T-cell (primary cell): ENCODE measurements at regions not wholly inside any gene's neighbourhood (a gene's known extent, or its start where the extent isn't known, plus 50 kb on each side); places are given as distances from the start of the nearest gene placed in this dataset.

Experiments
- ATAC-seq, 4 experiments: fragments of 200-7000 bp in 3 of 4; fragments of 150-1000 bp in 1 of 4; cut with Tn5 transposase; replicated peaks in 1 of 4; 1 replicate in 3 of 4; 2 replicates in 1 of 4; pipeline ENCODE4 v1.10.0; 2021; ENCODE audit warnings: moderate library complexity in 3 of 4, mild to moderate bottlenecking in 2 of 4, moderate number of reproducible peaks in 1 of 4
- CTCF ChIA-PET, 2 donors: fragments of 300-600 bp; sonication (Branson Sonifier 250); formaldehyde crosslinking; loops; one replicate each; lab custom pipeline; 2022; ENCODE audit warnings: antibody characterized with exemption in 2 of 2; lab: Charles Lee
- POLR2A ChIA-PET, 2 donors: fragments of 300-600 bp; sonication (Branson Sonifier 250); formaldehyde crosslinking; loops; one replicate each; lab custom pipeline; 2022; ENCODE audit warnings: antibody characterized with exemption in 2 of 2; lab: Charles Lee
- DNase-seq, 35 experiments: peaks; one replicate each; pipeline versions ENCODE4 v3.0.0 to v3.0.0-alpha.2; 2013 to 2023
- H3K27ac ChIP-seq: one replicate; pipeline ENCODE4 v1.5.1; 2013; ENCODE audit warnings: low read length
- H3K27me3 ChIP-seq, 2 experiments: replicated peaks in 1 of 2; 1 replicate in 1 of 2; 2 replicates in 1 of 2; pipeline versions ENCODE4 v1.6.1 to v1.7.0; 2013; ENCODE audit warnings: low read length in 1 of 2, mixed read lengths in 1 of 2; ENCODE audit not compliant: control insufficient read depth in 2 of 2, insufficient read depth in 2 of 2; ENCODE audit errors: extremely low read depth in 1 of 2
- H3K36me3 ChIP-seq, 2 donors: 1 replicate in 1 of 2; 2 replicates in 1 of 2; pipeline versions ENCODE4 v1.6.1 to v1.7.0; 2013; ENCODE audit warnings: low read length in 1 of 2; ENCODE audit not compliant: control insufficient read depth in 2 of 2, insufficient read depth in 1 of 2; ENCODE audit errors: extremely low read depth in 1 of 2
- H3K4me1 ChIP-seq, 2 experiments: 1 replicate in 1 of 2; 2 replicates in 1 of 2; pipeline versions ENCODE4 v1.6.1 to v1.7.0; 2013; ENCODE audit warnings: low read length in 2 of 2, mixed read lengths in 1 of 2; ENCODE audit not compliant: insufficient read depth in 2 of 2, control insufficient read depth in 1 of 2; ENCODE audit errors: extremely low read depth in 1 of 2
- H3K4me3 ChIP-seq, 2 donors: 1 replicate in 1 of 2; 2 replicates in 1 of 2; pipeline versions ENCODE4 v1.5.1 to v1.7.0; 2013; ENCODE audit warnings: mild to moderate bottlenecking in 2 of 2, low read length in 1 of 2, moderate library complexity in 1 of 2; ENCODE audit not compliant: control insufficient read depth in 1 of 2; ENCODE audit errors: extremely low read depth in 1 of 2
- H3K9me3 ChIP-seq: 2 replicates; pipeline ENCODE4 v1.7.0; 2013
- H3K27ac Mint-ChIP-seq, 2 donors: one replicate each; pipeline ENCODE4 v1.8.0; 2020 to 2021; ENCODE audit warnings: mild to moderate bottlenecking in 2 of 2, mixed read lengths in 2 of 2
- H3K27me3 Mint-ChIP-seq, 2 donors: one replicate each; pipeline ENCODE4 v1.8.0; 2021 to 2022; ENCODE audit warnings: mixed read lengths in 2 of 2
- H3K36me3 Mint-ChIP-seq: one replicate; pipeline ENCODE4 v1.8.0; 2021; ENCODE audit warnings: mixed read lengths
- H3K4me1 Mint-ChIP-seq, 3 donors: one replicate each; pipeline ENCODE4 v1.8.0; 2020 to 2022; ENCODE audit warnings: mixed read lengths in 3 of 3, mild to moderate bottlenecking in 1 of 3
- H3K4me3 Mint-ChIP-seq, 3 donors: one replicate each; pipeline ENCODE4 v1.8.0; 2020 to 2022; ENCODE audit warnings: mild to moderate bottlenecking in 3 of 3, mixed read lengths in 3 of 3, moderate library complexity in 3 of 3
- H3K9me3 Mint-ChIP-seq, 3 donors: one replicate each; pipeline ENCODE4 v1.8.0; 2020 to 2022; ENCODE audit warnings: mixed read lengths in 3 of 3
- WGBS: methylation state at CpG from one replicate; pipeline ENCODE4 v1.1.5; 2013; ENCODE audit warnings: missing lambda C conversion rate; ENCODE audit not compliant: insufficient coverage; 5-methylcytosine and 5-hydroxymethylcytosine counted together

- Histone ChIP-seq H3K9me3 (no peaks in the 10 kb centered on the region), H3K36me3 (no peaks in the 10 kb centered on the region), H3K4me1 (no peaks in the 10 kb centered on the region), H3K27me3 (no peaks in the 10 kb centered on the region), H3K27ac (no peak overlapping the region), H3K4me3 (no peak overlapping the region)
- no peaks in the 10 kb centered on the region for H3K36me3 Mint-ChIP-seq
- H3K4me3 Mint-ChIP-seq: no peak overlapping the region
- POLR2A ChIA-PET: no interaction called here
- no peaks in the 10 kb centered on the region for H3K4me1 Mint-ChIP-seq
- no peaks in the 10 kb centered on the region for H3K27me3 Mint-ChIP-seq
- H3K27ac Mint-ChIP-seq: no peak overlapping the region
- ATAC-seq (no peak), DNase-seq (no peak)
- H3K9me3 Mint-ChIP-seq: peaks cover 0 to 4% (median 3%) of the 10 kb centered on the region in 3 donors
- CTCF ChIA-PET: no interaction called here
- 58% methylated on average over 1 of the region's 2 CpGs for WGBS
Observed at GRCh38 chr5:155460501-155460931, 447.0 kb downstream of the KIF4B start.

- Histone ChIP-seq H3K36me3 (no peaks in the 10 kb centered on the region), H3K4me1 (no peaks in the 10 kb centered on the region), H3K27me3 (no peaks in the 10 kb centered on the region), H3K27ac (no peak overlapping the region), H3K9me3 (no peaks in the 10 kb centered on the region), H3K4me3 (no peak overlapping the region)
- Mint-ChIP-seq H3K36me3 (no peaks in the 10 kb centered on the region), H3K27ac (no peak overlapping the region), H3K4me1 (no peaks in the 10 kb centered on the region), H3K9me3 (peaks cover 0 to 4% (median 3%) of the 10 kb centered on the region in 3 donors), H3K27me3 (no peaks in the 10 kb centered on the region), H3K4me3 (no peak overlapping the region)
- DNase-seq: no peak
- no CpG with 5 or more reads among the region's 4 CpGs for WGBS
- ATAC-seq: no peak
- POLR2A ChIA-PET: no interaction called here
- CTCF ChIA-PET: no interaction called here
Observed at GRCh38 chr5:155461304-155461703, 447.7 kb downstream of the KIF4B start.

- no peaks in the 10 kb centered on the region for H3K4me1 ChIP-seq
- ATAC-seq: no peak
- no peaks in the 10 kb centered on the region for H3K4me1 Mint-ChIP-seq
- no peaks in the 10 kb centered on the region for H3K36me3 Mint-ChIP-seq
- H3K27me3 ChIP-seq: no peaks in the 10 kb centered on the region
- no peaks in the 10 kb centered on the region for H3K9me3 ChIP-seq
- H3K27ac ChIP-seq: no peak overlapping the region
- H3K4me3 Mint-ChIP-seq: no peak overlapping the region
- DNase-seq: no peak
- 27% methylated on average over 3 of the region's 5 CpGs for WGBS
- no peak overlapping the region for H3K27ac Mint-ChIP-seq
- no peaks in the 10 kb centered on the region for H3K36me3 ChIP-seq
- ChIA-PET CTCF (no interaction called here), POLR2A (no interaction called here)
- H3K27me3 Mint-ChIP-seq: peaks cover 0 to 6% of the 10 kb centered on the region in 2 donors
- H3K4me3 ChIP-seq: no peak overlapping the region
- H3K9me3 Mint-ChIP-seq: peaks cover 3 to 4% (median 4%) of the 10 kb centered on the region in 3 donors
Observed at GRCh38 chr5:155466851-155467250, 453.3 kb downstream of the KIF4B start.

- H3K36me3 Mint-ChIP-seq: no peaks in the 10 kb centered on the region
- Histone ChIP-seq H3K4me3 (no peak overlapping the region), H3K36me3 (no peaks in the 10 kb centered on the region), H3K9me3 (no peaks in the 10 kb centered on the region), H3K4me1 (no peaks in the 10 kb centered on the region), H3K27ac (no peak overlapping the region), H3K27me3 (no peaks in the 10 kb centered on the region)
- peaks cover 0 to 7% (median 0%) of the 10 kb centered on the region in 3 donors for H3K9me3 Mint-ChIP-seq
- ATAC-seq (no peak), DNase-seq (no peak)
- H3K27me3 Mint-ChIP-seq: peaks cover 0 to 6% of the 10 kb centered on the region in 2 donors
- POLR2A ChIA-PET: no interaction called here
- no peak overlapping the region for H3K4me3 Mint-ChIP-seq
- no peak overlapping the region for H3K27ac Mint-ChIP-seq
- no CpG with 5 or more reads among the region's 3 CpGs for WGBS
- CTCF ChIA-PET: no interaction called here
- H3K4me1 Mint-ChIP-seq: no peaks in the 10 kb centered on the region
Observed at GRCh38 chr5:155471027-155471426, 457.5 kb downstream of the KIF4B start.

- Mint-ChIP-seq H3K36me3 (no peaks in the 10 kb centered on the region), H3K9me3 (peaks cover 0 to 5% (median 0%) of the 10 kb centered on the region in 3 donors), H3K4me3 (no peak overlapping the region), H3K27ac (no peak overlapping the region), H3K27me3 (no peaks in the 10 kb centered on the region), H3K4me1 (no peaks in the 10 kb centered on the region)
- no peaks in the 10 kb centered on the region for H3K36me3 ChIP-seq
- no peaks in the 10 kb centered on the region for H3K27me3 ChIP-seq
- no peaks in the 10 kb centered on the region for H3K4me1 ChIP-seq
- H3K9me3 ChIP-seq: no peaks in the 10 kb centered on the region
- ChIA-PET CTCF (no interaction called here), POLR2A (no interaction called here)
- WGBS: no CpG with 5 or more reads among the region's 2 CpGs
- ATAC-seq (no peak), DNase-seq (no peak)
- no peak overlapping the region for H3K27ac ChIP-seq
- no peak overlapping the region for H3K4me3 ChIP-seq
Observed at GRCh38 chr5:155472780-155473179, 459.2 kb downstream of the KIF4B start.

- DNase-seq: no peak
- H3K27ac Mint-ChIP-seq: no peak overlapping the region
- H3K4me1 ChIP-seq: no peaks in the 10 kb centered on the region
- POLR2A ChIA-PET: no interaction called here
- no peak overlapping the region for H3K4me3 Mint-ChIP-seq
- H3K27me3 Mint-ChIP-seq: no peaks in the 10 kb centered on the region
- no peaks in the 10 kb centered on the region for H3K36me3 Mint-ChIP-seq
- CTCF ChIA-PET: no interaction called here
- no peak overlapping the region for H3K27ac ChIP-seq
- H3K4me3 ChIP-seq: no peak overlapping the region
- no peaks in the 10 kb centered on the region for H3K27me3 ChIP-seq
- WGBS: no CpG with 5 or more reads among the region's 2 CpGs
- H3K36me3 ChIP-seq: no peaks in the 10 kb centered on the region
- no peaks in the 10 kb centered on the region for H3K4me1 Mint-ChIP-seq
- H3K9me3 ChIP-seq: no peaks in the 10 kb centered on the region
- H3K9me3 Mint-ChIP-seq: peaks cover 0 to 10% (median 0%) of the 10 kb centered on the region in 3 donors
- no peak for ATAC-seq
Observed at GRCh38 chr5:155475318-155475717, 461.8 kb downstream of the KIF4B start.

- Mint-ChIP-seq H3K9me3 (peaks cover 0 to 9% (median 0%) of the 10 kb centered on the region in 3 donors), H3K36me3 (no peaks in the 10 kb centered on the region), H3K4me3 (no peak overlapping the region), H3K27ac (no peak overlapping the region), H3K4me1 (no peaks in the 10 kb centered on the region), H3K27me3 (no peaks in the 10 kb centered on the region)
- WGBS: no CpG with 5 or more reads among the region's 2 CpGs
- no peaks in the 10 kb centered on the region for H3K4me1 ChIP-seq
- H3K4me3 ChIP-seq: no peak overlapping the region
- DNase-seq (no peak), ATAC-seq (no peak)
- H3K9me3 ChIP-seq: no peaks in the 10 kb centered on the region
- no peak overlapping the region for H3K27ac ChIP-seq
- H3K36me3 ChIP-seq: no peaks in the 10 kb centered on the region
- H3K27me3 ChIP-seq: no peaks in the 10 kb centered on the region
- POLR2A ChIA-PET: no interaction called here
- CTCF ChIA-PET: interaction anchor here in 1 of 2 donors (0.6 kb wide), 1 partner anchor 10 kb away, joined by 3 read pairs; no protein-coding TSS in a partner anchor
Observed at GRCh38 chr5:155480731-155481131, 467.2 kb downstream of the KIF4B start.
